B cell (primary cell): ENCODE measurements at regions not wholly inside any gene's neighbourhood (a gene's known extent, or its start where the extent isn't known, plus 50 kb on each side); places are given as distances from the start of the nearest gene placed in this dataset.

Experiments used
- ATAC-seq: fragments of 200-7000 bp; cut with Tn5 transposase; one replicate; pipeline ENCODE4 v1.10.0; 2021; ENCODE audit warnings: low read depth, mild to moderate bottlenecking, moderate number of reproducible peaks, moderate library complexity
- CTCF ChIA-PET: fragments of 350-600 bp; sonication (Branson Sonifier 250); formaldehyde crosslinking; loops from one replicate; lab custom pipeline; 2021; ENCODE audit warnings: antibody characterized with exemption, inconsistent platforms; lab: Charles Lee
- POLR2A ChIA-PET: fragments of 350-600 bp; sonication (Branson Sonifier 250); formaldehyde crosslinking; loops from one replicate; lab custom pipeline; 2021; ENCODE audit warnings: antibody characterized with exemption; lab: Charles Lee
- DNase-seq: peaks from one replicate; pipeline ENCODE4 v3.0.0; 2013
- H2AFZ ChIP-seq: 2 replicates; pipeline ENCODE4 v1.6.1; 2012; ENCODE audit warnings: mild to moderate bottlenecking, low read depth, low read length; ENCODE audit not compliant: insufficient read depth, poor library complexity, severe bottlenecking
- H3K27ac ChIP-seq, 2 donors: 1 replicate in 1 of 2; 2 replicates in 1 of 2; pipeline ENCODE4 v1.5.1; 2012 to 2013; ENCODE audit warnings: low read length in 2 of 2, mild to moderate bottlenecking in 2 of 2, moderate library complexity in 1 of 2
- H3K27me3 ChIP-seq, 4 experiments: fragments of 200-600 bp in 1 of 4; sonication (generic) in 1 of 4; replicated peaks in 1 of 4; 1 replicate in 2 of 4; 2 replicates in 2 of 4; pipeline versions ENCODE4 v1.6.1 to v1.7.0; 2013 to 2016; ENCODE audit warnings: low read length in 3 of 4, mild to moderate bottlenecking in 2 of 4, mixed read lengths in 1 of 4, moderate library complexity in 1 of 4; ENCODE audit not compliant: insufficient read depth in 4 of 4, control insufficient read depth in 3 of 4; ENCODE audit errors: control extremely low read depth in 1 of 4
- H3K36me3 ChIP-seq, 2 experiments: replicated peaks in 1 of 2; 1 replicate in 1 of 2; 2 replicates in 1 of 2; pipeline versions ENCODE4 v1.6.1 to v1.7.1; 2013; ENCODE audit warnings: low read length in 1 of 2; ENCODE audit not compliant: insufficient read depth in 2 of 2, control insufficient read depth in 1 of 2; ENCODE audit errors: control extremely low read depth in 1 of 2, extremely low read depth in 1 of 2
- H3K4me1 ChIP-seq, 2 donors: fragments of 200-600 bp in 1 of 2; sonication (generic) in 1 of 2; 1 replicate in 1 of 2; 2 replicates in 1 of 2; pipeline versions ENCODE4 v1.5.1 to v1.6.1; 2013 to 2017; ENCODE audit warnings: low read length in 2 of 2; ENCODE audit not compliant: control insufficient read depth in 2 of 2, insufficient read depth in 2 of 2
- H3K4me2 ChIP-seq: replicated peaks from 2 replicates; pipeline ENCODE3; 2012; ENCODE audit warnings: mild to moderate bottlenecking, low read depth, low read length; ENCODE audit not compliant: poor library complexity, severe bottlenecking
- H3K4me3 ChIP-seq, 5 experiments: fragments of 200-600 bp in 1 of 5; sonication (generic) in 1 of 5; 1 replicate in 3 of 5; 2 replicates in 2 of 5; pipeline versions ENCODE4 v1.5.1 to v1.7.0; 2011 to 2016; ENCODE audit warnings: low read length in 4 of 5, mild to moderate bottlenecking in 4 of 5, low read depth in 2 of 5, control low read depth in 1 of 5, moderate library complexity in 1 of 5; ENCODE audit not compliant: insufficient read depth in 1 of 5; ENCODE audit errors: control extremely low read depth in 1 of 5, extremely low read depth in 1 of 5
- H3K79me2 ChIP-seq: fragments of 200-600 bp; sonication (generic); one replicate; pipeline ENCODE4 v1.6.0; 2016; ENCODE audit warnings: low read length; ENCODE audit not compliant: control insufficient read depth, insufficient read depth
- H3K9ac ChIP-seq: fragments of 200-600 bp; sonication (generic); 2 replicates; pipeline ENCODE4 v1.6.1; 2017; ENCODE audit warnings: mild to moderate bottlenecking, low read length, moderate library complexity
- H3K9me3 ChIP-seq, 3 donors: one replicate each; pipeline versions ENCODE4 v1.6.1 to v1.7.1; 2013; ENCODE audit warnings: low read length in 2 of 3; ENCODE audit not compliant: control insufficient read depth in 2 of 3, insufficient read depth in 1 of 3; ENCODE audit errors: control extremely low read depth in 1 of 3
- H4K20me1 ChIP-seq: 2 replicates; pipeline ENCODE4 v1.6.0; 2012; ENCODE audit warnings: mild to moderate bottlenecking, low read length; ENCODE audit not compliant: insufficient read depth, control insufficient read depth, poor library complexity, severe bottlenecking
- H3K27ac Mint-ChIP-seq: one replicate; pipeline ENCODE4 v1.8.0; 2021; ENCODE audit warnings: mixed read lengths
- H3K27me3 Mint-ChIP-seq: one replicate; pipeline ENCODE4 v1.8.0; 2021; ENCODE audit warnings: mixed read lengths
- H3K4me1 Mint-ChIP-seq: one replicate; pipeline ENCODE4 v1.8.0; 2021; ENCODE audit warnings: mixed read lengths
- H3K4me3 Mint-ChIP-seq: one replicate; pipeline ENCODE4 v1.8.0; 2021; ENCODE audit warnings: mixed read lengths
- H3K9me3 Mint-ChIP-seq: one replicate; pipeline ENCODE4 v1.8.0; 2022; ENCODE audit warnings: mixed read lengths; ENCODE audit not compliant: insufficient read depth
- CTCF ChIP-seq: fragments of 200-600 bp; IDR thresholded peaks from one replicate; pipeline ENCODE4 v1.8.0; 2022; ENCODE audit warnings: antibody characterized with exemption, mild to moderate bottlenecking
- EZH2 ChIP-seq: IDR thresholded peaks from 2 replicates; pipeline ENCODE4 v1.6.1; 2012; ENCODE audit warnings: borderline replicate concordance, low read depth, mild to moderate bottlenecking, moderate library complexity, low read length; ENCODE audit not compliant: insufficient read depth, poor library complexity, severe bottlenecking
- WGBS: methylation state at CpG from one replicate; pipeline ENCODE4 v1.1.5; 2013; ENCODE audit warnings: missing lambda C conversion rate; ENCODE audit not compliant: insufficient coverage; 5-methylcytosine and 5-hydroxymethylcytosine counted together
- intact Hi-C: fragments of 100-400 bp; cut with micrococcal nuclease; formaldehyde crosslinking; loops from one replicate; pipeline ENCODE4 v1.10.0; 2022

DNA sequence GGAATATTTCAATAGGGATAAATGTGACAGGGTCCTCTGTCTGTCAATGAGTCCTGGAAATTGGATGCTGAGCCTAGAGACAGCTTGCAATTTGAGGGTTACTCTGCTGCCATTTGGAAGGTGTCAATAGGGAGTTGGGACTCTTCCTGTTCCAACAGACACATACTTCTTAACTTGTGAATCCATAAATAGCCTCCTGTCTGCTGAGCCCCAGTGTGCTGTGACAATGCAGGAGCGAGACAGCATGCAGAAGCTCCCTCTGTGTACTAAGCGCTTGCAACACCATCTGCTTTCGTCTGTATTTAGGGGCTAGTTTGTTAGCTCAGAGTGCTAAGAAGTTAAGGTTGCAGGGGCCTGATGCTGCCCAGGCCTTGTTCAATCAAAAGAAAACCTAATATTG is 58.5 kb upstream of the GPR12 start:
- no peaks in the 10 kb centered on the region for H4K20me1 ChIP-seq
- H3K4me1 Mint-ChIP-seq: no peaks in the 10 kb centered on the region
- intact Hi-C loops: no loop called here
- no peaks in the 10 kb centered on the region for H3K9me3 Mint-ChIP-seq
- no peak for DNase-seq
- no peaks in the 10 kb centered on the region for H3K9me3 ChIP-seq
- no peak overlapping the region for H3K9ac ChIP-seq
- ChIA-PET POLR2A (no interaction called here), CTCF (no interaction called here)
- no peak overlapping the region for H3K27ac ChIP-seq
- H3K4me2 ChIP-seq: no peak overlapping the region
- H3K27me3 ChIP-seq: peaks cover 0 to 3% (median 0%) of the 10 kb centered on the region in 4 experiments
- TF ChIP-seq CTCF (no peak), EZH2 (no peak)
- no peak overlapping the region for H3K4me3 Mint-ChIP-seq
- no peaks in the 10 kb centered on the region for H3K79me2 ChIP-seq
- no peaks in the 10 kb centered on the region for H3K36me3 ChIP-seq
- no peak overlapping the region for H2AFZ ChIP-seq
- no peak overlapping the region for H3K4me3 ChIP-seq
- no peak for ATAC-seq
- no peak overlapping the region for H3K27ac Mint-ChIP-seq
- H3K27me3 Mint-ChIP-seq: peaks cover 20% of the 10 kb centered on the region
- H3K4me1 ChIP-seq: no peaks in the 10 kb centered on the region
- 93% methylated on average over 2 of the region's 3 CpGs for WGBS

GRCh38 chr13:26816881-26817280 is 56.3 kb upstream of the GPR12 start:
- ChIA-PET CTCF (interaction anchor here (1.1 kb wide), 1 partner anchor 118 kb away, joined by 3 read pairs; no protein-coding TSS in a partner anchor), POLR2A (no interaction called here)
- Histone ChIP-seq H3K36me3 (no peaks in the 10 kb centered on the region), H3K79me2 (no peaks in the 10 kb centered on the region), H2AFZ (no peak overlapping the region), H3K9me3 (no peaks in the 10 kb centered on the region), H3K9ac (no peak overlapping the region), H3K4me2 (no peak overlapping the region), H3K27ac (no peak overlapping the region), H3K4me3 (no peak overlapping the region), H4K20me1 (no peaks in the 10 kb centered on the region), H3K27me3 (peaks cover 0 to 11% (median 2%) of the 10 kb centered on the region in 4 experiments), H3K4me1 (no peaks in the 10 kb centered on the region)
- intact Hi-C loops: no loop called here
- Mint-ChIP-seq H3K4me1 (no peaks in the 10 kb centered on the region), H3K27me3 (peaks cover 31% of the 10 kb centered on the region), H3K4me3 (no peak overlapping the region), H3K9me3 (no peaks in the 10 kb centered on the region), H3K27ac (no peak overlapping the region)
- TF ChIP-seq EZH2 (no peak), CTCF (no peak)
- no peak for ATAC-seq
- 94% methylated on average over 8 of the region's 8 CpGs for WGBS
- no peak for DNase-seq
